ENCODE measurements at regions not wholly inside any gene's neighbourhood (a gene's known extent, or its start where the extent isn't known, plus 50 kb on each side); places are given as distances from the start of the nearest gene placed in this dataset.

- no peak overlapping the region for H3K27ac Mint-ChIP-seq
- peaks cover 0 to 5% of the 10 kb centered on the region in 2 donors for H3K36me3 Mint-ChIP-seq
- ATAC-seq (no peak), DNase-seq (ENCODE audit: low spot score in 2 of 2) (no peak)
- H3K9me3 Mint-ChIP-seq = peaks cover 4% of the 10 kb centered on the region in 2 donors
Measured at GRCh38 chr2:67510745-67511144, 113.6 kb downstream of the ETAA1 start.

DNA sequence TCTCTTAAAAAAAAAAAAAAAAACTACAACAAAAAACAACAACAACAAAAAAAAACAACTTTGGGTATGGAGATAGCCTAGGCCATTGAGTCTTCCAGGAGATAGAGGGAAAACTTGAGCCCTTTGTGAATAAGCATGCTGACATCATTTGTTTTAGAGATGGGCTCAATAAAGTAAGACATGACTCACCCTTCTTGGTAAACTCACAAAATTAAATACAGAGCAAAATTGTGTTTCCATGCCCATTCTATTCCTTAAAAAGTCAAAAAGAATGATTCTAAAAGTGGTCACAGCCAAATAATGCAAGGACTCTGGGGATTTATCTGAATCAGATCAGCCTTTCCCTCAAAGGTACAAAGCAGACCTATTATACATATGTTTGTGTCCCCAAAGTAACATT is 117.4 kb downstream of the ETAA1 start:
- H3K9me3 Mint-ChIP-seq = no peaks in the 10 kb centered on the region
- no peak overlapping the region for H3K27ac Mint-ChIP-seq
- H3K36me3 Mint-ChIP-seq = no peaks in the 10 kb centered on the region
- no peak for DNase-seq (ENCODE audit: low spot score in 2 of 2)
- ATAC-seq = no peak

DNA sequence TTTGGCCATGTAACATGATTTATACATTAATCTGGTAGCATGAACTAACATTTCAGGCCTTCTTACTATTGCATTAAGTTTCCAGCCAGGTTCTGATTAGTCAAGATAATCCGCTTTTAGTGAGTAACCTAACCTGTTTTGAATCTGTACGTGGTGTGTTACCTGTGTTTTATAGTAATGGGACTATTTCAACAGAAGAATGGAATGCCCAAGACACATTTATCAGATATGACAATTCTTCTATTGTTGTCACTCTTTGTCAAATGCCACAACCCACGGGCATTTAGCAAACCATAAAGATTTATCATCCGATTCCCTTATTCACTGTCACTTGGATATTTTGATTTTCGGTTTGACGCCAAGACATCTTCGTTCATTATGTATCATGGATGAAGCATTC is 117.9 kb downstream of the ETAA1 start:
- ATAC-seq (no peak), DNase-seq (ENCODE audit: low spot score in 2 of 2) (no peak)
- Mint-ChIP-seq H3K27ac (no peak overlapping the region), H3K36me3 (no peaks in the 10 kb centered on the region), H3K9me3 (no peaks in the 10 kb centered on the region)

GRCh38 chr2:67515538-67515937 is 118.4 kb downstream of the ETAA1 start:
- Mint-ChIP-seq H3K27ac (no peak overlapping the region), H3K9me3 (no peaks in the 10 kb centered on the region), H3K36me3 (no peaks in the 10 kb centered on the region)
- DNase-seq (ENCODE audit: low spot score in 2 of 2) = no peak
- no peak for ATAC-seq

GRCh38 chr2:67516362-67516761 is 119.2 kb downstream of the ETAA1 start:
- H3K36me3 Mint-ChIP-seq = no peaks in the 10 kb centered on the region
- no peaks in the 10 kb centered on the region for H3K9me3 Mint-ChIP-seq
- H3K27ac Mint-ChIP-seq = no peak overlapping the region
- DNase-seq (ENCODE audit: low spot score in 2 of 2) (no peak), ATAC-seq (no peak)

DNA sequence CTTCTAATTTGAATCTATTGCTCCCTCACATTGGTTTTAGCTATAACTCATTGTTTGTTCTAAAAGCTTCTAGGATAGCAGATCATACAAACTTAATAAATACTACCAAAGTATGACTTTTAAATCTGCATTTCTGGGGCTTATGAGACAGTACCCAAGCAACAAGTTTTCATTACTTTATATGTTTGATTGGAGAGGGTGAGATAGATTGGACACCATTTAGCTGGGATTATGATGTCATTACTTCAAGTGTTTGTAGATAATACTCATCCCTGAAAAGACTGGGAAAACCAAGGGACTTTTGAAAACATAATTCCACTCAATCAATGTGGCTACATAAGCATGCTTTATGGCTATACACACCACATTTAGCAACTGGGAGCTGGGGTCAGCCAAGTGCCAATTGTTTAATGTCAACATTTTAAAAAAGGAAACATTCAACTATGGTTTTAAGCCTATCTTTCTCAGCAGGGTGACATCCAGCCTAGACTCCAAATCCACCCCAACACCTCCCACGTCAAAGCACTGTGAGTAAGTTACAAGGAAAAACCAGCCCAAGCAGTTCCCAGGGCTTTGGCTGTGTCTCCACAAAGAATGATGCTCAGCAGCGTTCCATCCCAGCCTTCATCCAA is 119.9 kb downstream of the ETAA1 start:
- H3K9me3 Mint-ChIP-seq = no peaks in the 10 kb centered on the region
- H3K36me3 Mint-ChIP-seq = no peaks in the 10 kb centered on the region
- H3K27ac Mint-ChIP-seq = no peak overlapping the region
- no peak for DNase-seq (ENCODE audit: low spot score in 2 of 2)
- ATAC-seq = no peak

DNA sequence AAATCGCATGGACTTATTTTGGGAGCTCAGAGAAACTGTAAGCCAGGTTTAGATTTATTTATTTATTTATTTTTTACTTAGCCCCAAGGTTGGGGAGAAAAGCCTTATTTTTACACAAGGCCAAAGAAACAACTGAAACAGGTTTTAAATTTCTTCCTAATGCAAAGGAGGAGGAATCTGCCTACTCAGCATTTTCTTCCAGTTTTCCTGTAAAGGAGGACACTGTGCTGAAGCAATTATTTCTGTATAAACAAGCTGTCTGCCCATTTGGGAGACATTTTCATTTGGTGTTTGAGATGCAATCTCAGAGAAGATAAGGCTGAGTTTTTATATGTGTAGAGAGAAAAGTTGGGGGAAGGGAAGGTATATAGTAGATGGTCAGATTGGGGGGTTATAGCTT is 125.0 kb downstream of the ETAA1 start:
- peaks cover 0 to 4% of the 10 kb centered on the region in 2 donors for H3K9me3 Mint-ChIP-seq
- H3K27ac Mint-ChIP-seq = no peak overlapping the region
- no peak for DNase-seq (ENCODE audit: low spot score in 2 of 2)
- ATAC-seq = no peak
- H3K36me3 Mint-ChIP-seq = no peaks in the 10 kb centered on the region

DNA sequence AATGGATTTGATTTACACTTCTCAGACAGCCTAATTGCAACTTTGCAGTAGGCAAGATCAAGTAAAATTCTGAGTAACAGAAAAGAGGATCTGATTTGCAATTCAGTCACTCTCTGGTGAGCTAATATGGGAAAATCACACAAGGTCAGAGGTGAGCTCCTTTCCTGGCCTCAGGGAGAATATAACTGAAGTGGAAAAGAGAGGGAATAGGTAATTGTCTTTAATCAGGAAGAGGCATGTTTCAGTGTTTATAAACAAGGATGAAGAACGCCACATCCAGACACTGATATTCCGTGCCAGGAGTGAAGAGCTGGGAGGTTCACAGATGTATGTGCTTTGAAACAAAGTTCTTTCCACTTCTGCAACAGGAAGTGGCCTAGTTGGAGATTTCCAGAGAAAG is 127.1 kb downstream of the ETAA1 start:
- Mint-ChIP-seq H3K9me3 (peaks cover 0 to 4% of the 10 kb centered on the region in 2 donors), H3K27ac (no peak overlapping the region), H3K36me3 (no peaks in the 10 kb centered on the region)
- no peak for DNase-seq (ENCODE audit: low spot score in 2 of 2)
- ATAC-seq = no peak

GRCh38 chr2:67524777-67525176 is 127.6 kb downstream of the ETAA1 start:
- ATAC-seq (no peak), DNase-seq (ENCODE audit: low spot score in 2 of 2) (no peak)
- Mint-ChIP-seq H3K36me3 (no peaks in the 10 kb centered on the region), H3K27ac (no peak overlapping the region), H3K9me3 (peaks cover 0 to 4% of the 10 kb centered on the region in 2 donors)

DNA sequence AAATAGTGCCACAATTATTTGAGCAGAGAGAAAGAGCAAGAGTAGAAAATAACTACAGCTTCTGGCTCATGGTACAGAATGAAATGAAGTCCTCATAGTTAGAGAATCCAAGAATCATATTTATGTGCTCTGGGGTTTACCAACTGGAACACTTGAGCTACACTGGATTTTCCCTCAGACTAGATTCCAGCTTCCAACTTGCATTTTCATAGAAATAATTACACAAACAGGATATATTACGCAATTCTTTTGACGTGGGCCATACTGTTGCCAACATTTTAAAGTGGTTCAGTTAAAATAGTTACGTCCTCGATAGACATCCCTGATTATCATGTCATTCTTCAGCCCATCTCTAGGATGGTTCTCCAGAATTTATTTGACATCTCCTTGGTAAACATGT is 129.2 kb downstream of the ETAA1 start:
- ATAC-seq (no peak), DNase-seq (ENCODE audit: low spot score in 2 of 2) (no peak)
- peaks cover 0 to 4% of the 10 kb centered on the region in 2 donors for H3K9me3 Mint-ChIP-seq
- H3K36me3 Mint-ChIP-seq = no peaks in the 10 kb centered on the region
- no peak overlapping the region for H3K27ac Mint-ChIP-seq

GRCh38 chr2:67528320-67528719 is 131.2 kb downstream of the ETAA1 start:
- H3K9me3 Mint-ChIP-seq = peaks cover 0 to 4% of the 10 kb centered on the region in 2 donors
- ATAC-seq (no peak), DNase-seq (ENCODE audit: low spot score in 2 of 2) (no peak)
- H3K36me3 Mint-ChIP-seq = no peaks in the 10 kb centered on the region
- no peak overlapping the region for H3K27ac Mint-ChIP-seq

DNA sequence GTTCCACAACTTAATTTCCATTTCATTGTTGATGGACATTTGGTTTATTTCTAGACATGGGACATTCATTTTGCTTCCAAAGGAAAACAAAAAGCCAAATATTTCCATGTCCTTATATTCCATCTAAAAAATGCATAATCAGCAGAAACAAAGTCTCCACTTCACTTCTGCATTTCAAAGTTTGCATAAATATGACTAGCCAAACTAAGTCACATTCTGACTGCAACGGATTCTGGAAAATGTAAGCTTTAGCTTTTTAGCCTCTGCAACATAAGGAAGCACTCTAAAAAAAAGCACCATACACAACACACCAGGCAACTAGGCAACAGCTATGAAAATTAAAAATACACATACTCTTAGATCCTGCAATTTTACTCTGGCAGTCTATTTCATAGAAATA is 135.3 kb downstream of the ETAA1 start:
- DNase-seq (ENCODE audit: low spot score in 2 of 2) (no peak), ATAC-seq (no peak)
- peaks cover 0 to 5% of the 10 kb centered on the region in 2 donors for H3K9me3 Mint-ChIP-seq
- H3K27ac Mint-ChIP-seq = no peak overlapping the region
- no peaks in the 10 kb centered on the region for H3K36me3 Mint-ChIP-seq

DNA sequence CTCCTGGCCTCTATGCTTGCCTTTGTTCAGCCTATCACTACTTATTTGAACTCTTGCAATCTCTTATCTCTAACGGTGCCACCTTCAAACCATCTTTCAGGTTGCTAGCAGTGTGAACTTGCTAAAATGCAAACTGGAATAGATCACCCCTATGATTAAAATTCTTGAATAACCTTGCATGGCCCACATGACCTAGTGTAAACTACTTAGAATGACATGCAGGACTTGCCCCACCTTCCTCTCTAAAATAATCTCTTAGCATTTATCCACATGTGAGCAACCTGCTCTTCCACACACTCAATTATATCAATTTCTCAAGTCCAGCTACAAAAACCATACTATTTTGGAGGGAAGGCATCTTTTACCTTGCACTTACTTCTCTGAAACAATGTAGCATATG is 137.6 kb downstream of the ETAA1 start:
- DNase-seq (ENCODE audit: low spot score in 2 of 2) (no peak), ATAC-seq (no peak)
- no peak overlapping the region for H3K27ac Mint-ChIP-seq
- peaks cover 9% of the 10 kb centered on the region in 2 donors for H3K36me3 Mint-ChIP-seq
- H3K9me3 Mint-ChIP-seq = peaks cover 8 to 20% of the 10 kb centered on the region in 2 donors

DNA sequence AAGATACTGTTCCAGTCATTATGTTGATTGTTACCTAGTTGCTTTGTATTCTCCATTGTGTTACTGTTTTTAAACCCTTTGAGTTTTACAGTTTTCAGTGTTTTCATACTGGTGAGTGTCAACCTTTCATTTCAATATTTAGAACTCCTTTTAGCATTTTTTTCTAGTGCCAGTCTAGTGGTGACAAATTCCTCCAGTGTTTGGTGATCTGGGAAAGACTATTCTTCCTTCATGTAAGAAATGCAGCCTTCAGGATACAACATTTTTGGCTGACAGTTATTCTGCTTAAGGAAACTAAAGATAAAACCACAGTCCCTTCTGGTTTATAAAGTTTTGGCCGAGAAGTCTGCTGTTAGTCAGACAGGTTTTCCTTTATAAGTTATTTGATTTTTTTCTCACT is 143.8 kb downstream of the ETAA1 start:
- H3K9me3 Mint-ChIP-seq = peaks cover 20 to 27% of the 10 kb centered on the region in 2 donors

DNA sequence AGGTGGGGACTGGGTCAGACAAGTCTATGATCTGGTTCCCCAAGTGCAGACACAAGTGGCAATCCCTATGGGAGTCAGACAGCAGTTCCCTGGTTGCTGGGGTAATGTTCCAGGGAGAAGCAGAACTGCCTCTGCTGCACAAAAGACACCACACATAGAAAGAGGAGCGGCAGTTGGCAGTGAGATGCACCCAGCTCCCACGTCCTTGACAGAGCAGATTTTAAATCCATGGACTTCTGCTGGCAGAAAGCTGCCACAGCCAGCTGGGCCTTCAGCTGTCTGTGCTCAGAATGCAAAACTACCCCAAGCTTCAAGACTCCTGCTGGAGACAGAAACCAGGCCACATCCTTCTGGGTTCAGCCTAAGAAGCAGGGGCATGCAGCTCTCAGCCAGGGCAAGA is 147.2 kb downstream of the ETAA1 start:
- Mint-ChIP-seq H3K27ac (no peak overlapping the region), H3K9me3 (peaks cover 16 to 18% of the 10 kb centered on the region in 2 donors), H3K36me3 (peaks cover 3 to 14% of the 10 kb centered on the region in 2 donors)
- DNase-seq (ENCODE audit: low spot score in 2 of 2) = no peak
- no peak for ATAC-seq

More for the DNA sequence above, 143.8 kb downstream of the ETAA1 start:
- Mint-ChIP-seq H3K36me3 (peaks cover 9 to 19% of the 10 kb centered on the region in 2 donors), H3K27ac (no peak overlapping the region)
- no peak for DNase-seq (ENCODE audit: low spot score in 2 of 2)
- ATAC-seq = no peak

DNA sequence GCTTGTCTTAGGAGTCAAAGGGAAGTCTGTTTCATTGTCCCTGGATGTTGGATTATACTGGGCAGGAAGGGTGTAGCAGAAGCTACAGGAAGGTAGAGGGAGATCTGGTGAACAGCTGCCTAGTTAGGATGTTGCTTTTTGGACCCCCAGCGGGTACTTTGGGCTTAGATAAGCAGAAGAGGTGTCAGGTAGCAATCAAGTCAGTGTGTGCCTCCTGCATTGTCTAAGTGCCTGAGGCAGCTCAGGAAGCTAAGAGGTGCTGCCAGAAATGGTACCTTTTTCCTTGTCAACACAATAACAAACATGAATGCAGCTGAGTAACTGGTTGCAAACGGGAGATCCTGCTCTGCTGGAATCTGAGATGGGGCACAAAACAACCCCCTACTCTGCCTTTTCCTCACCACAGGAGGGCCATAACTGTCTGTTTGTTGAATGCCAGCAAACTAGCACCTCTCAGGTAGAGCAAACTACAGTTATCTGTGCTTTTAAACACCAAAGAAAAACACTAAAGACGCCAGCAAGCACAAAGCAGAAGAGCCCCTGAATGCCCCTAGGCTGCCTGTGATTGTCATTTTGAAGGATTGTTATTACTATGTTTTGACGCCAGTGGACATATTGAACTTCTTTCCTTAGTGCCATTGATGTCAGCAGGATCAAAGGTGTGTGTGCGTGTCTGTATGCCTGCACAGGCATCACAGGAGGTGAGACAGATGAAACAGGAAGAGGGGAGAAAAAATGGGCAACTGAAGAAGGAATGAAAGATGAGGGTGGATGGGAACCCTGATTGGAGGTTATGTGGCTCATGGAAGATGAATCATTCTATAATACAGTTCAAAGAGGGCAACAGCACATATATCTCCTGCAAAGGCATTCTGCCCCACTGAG is 151.4 kb downstream of the ETAA1 start:
- Mint-ChIP-seq H3K9me3 (peaks cover 9 to 13% of the 10 kb centered on the region in 2 donors), H3K27ac (no peak overlapping the region), H3K36me3 (no peaks in the 10 kb centered on the region)
- ATAC-seq (no peak), DNase-seq (ENCODE audit: low spot score in 2 of 2) (no peak)

- no peak for ATAC-seq
- no peak overlapping the region for H3K27ac Mint-ChIP-seq
- H3K9me3 Mint-ChIP-seq = peaks cover 0 to 5% of the 10 kb centered on the region in 2 donors
Measured at GRCh38 chr2:67559156-67559555, 162.0 kb downstream of the ETAA1 start.

More at GRCh38 chr2:67559156-67559555, 162.0 kb downstream of the ETAA1 start:
- no peaks in the 10 kb centered on the region for H3K36me3 Mint-ChIP-seq
- DNase-seq (ENCODE audit: low spot score in 2 of 2) = no peak

All from activated naive CD4-positive, alpha-beta T cell treated with anti-CD3 and anti-CD28 coated beads, Interleukin-2, amount 50 U/mL, for 72 hours (primary cell).